ENCODE measurements at regions not wholly inside any gene's neighbourhood (a gene's known extent, or its start where the extent isn't known, plus 50 kb on each side); places are given as distances from the start of the nearest gene placed in this dataset.

- intact Hi-C loops (cut with DNase I), result no loop called here
- H3K27me3 ChIP-seq (replicated peaks; ENCODE audit: insufficient read depth), result no peaks in the 10 kb centered on the region
- no peak overlapping the region for H3K27ac ChIP-seq
- H3K4me1 ChIP-seq (replicated peaks), result no peaks in the 10 kb centered on the region
- no peak for TF ChIP-seq POLR2AphosphoS5 (IDR thresholded peaks at IDR 0.05)
- no peak for TF ChIP-seq POLR2A (IDR thresholded peaks at IDR 0.05)
- no peak for TF ChIP-seq CTCF (IDR thresholded peaks at IDR 0.05)
- WGBS, result 91% methylated on average over 1 of the region's 1 CpG
- no peak overlapping the region for H3K4me3 ChIP-seq
- no peak for DNase-seq (ENCODE audit: low spot score)
- no peaks in the 10 kb centered on the region for H3K9me3 ChIP-seq
- H3K36me3 ChIP-seq, result no peaks in the 10 kb centered on the region
Observed at GRCh38 chr6:152811785-152812184, 61.2 kb downstream of the VIP start.

DNA sequence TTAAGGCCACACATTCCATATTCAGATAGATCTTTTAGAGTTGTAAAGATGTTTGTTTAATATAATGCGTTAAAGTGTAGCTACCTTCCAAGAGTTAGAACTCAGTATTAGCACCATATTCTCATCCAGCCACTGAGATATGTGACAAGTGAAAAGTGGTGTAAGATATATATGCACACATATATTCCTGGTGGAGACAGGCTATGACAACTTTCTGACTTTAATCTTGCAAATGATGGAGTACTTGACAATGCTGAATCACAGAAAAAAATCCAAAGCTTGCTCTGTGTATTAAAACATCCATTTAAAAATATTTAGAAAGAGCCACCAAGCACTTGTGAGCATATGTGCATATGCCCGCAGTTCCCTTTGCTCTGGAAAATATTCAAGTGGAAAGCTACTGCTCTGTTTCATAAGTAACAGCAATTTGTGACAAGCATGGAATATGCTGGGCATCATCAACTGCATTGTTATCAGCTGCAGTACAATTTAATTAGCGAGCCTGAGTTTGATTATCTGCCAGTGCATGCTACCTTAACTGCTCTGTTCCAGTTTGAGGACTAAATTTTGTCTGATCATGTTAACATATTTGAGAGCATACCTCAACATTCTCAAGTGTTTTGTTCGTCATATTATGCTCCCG, 64.8 kb downstream of the VIP start:
- no peak for DNase-seq (ENCODE audit: low spot score)
- 90% methylated on average over 5 of the region's 5 CpGs for WGBS
- no peak overlapping the region for H3K27ac ChIP-seq
- no peak overlapping the region for H3K4me3 ChIP-seq
- TF ChIP-seq POLR2AphosphoS5 (IDR thresholded peaks at IDR 0.05) (no peak), CTCF (IDR thresholded peaks at IDR 0.05) (no peak), POLR2A (IDR thresholded peaks at IDR 0.05) (no peak)
- no peaks in the 10 kb centered on the region for H3K9me3 ChIP-seq
- H3K36me3 ChIP-seq, result no peaks in the 10 kb centered on the region
- H3K4me1 ChIP-seq (replicated peaks), result no peaks in the 10 kb centered on the region
- no peaks in the 10 kb centered on the region for H3K27me3 ChIP-seq (replicated peaks; ENCODE audit: insufficient read depth)
- intact Hi-C loops (cut with DNase I), result no loop called here

- no peak for TF ChIP-seq CTCF (IDR thresholded peaks at IDR 0.05)
- TF ChIP-seq POLR2AphosphoS5 (IDR thresholded peaks at IDR 0.05), result no peak
- no peak for TF ChIP-seq POLR2A (IDR thresholded peaks at IDR 0.05)
- no peak for DNase-seq (ENCODE audit: low spot score)
- 73% methylated on average over 3 of the region's 3 CpGs for WGBS
- no peak overlapping the region for H3K27ac ChIP-seq
- no peaks in the 10 kb centered on the region for H3K9me3 ChIP-seq
- no peaks in the 10 kb centered on the region for H3K36me3 ChIP-seq
- no peaks in the 10 kb centered on the region for H3K27me3 ChIP-seq (replicated peaks; ENCODE audit: insufficient read depth)
- intact Hi-C loops (cut with DNase I), result no loop called here
- H3K4me1 ChIP-seq (replicated peaks), result no peaks in the 10 kb centered on the region
- H3K4me3 ChIP-seq, result no peak overlapping the region
Observed at GRCh38 chr6:152816055-152816454, 65.5 kb downstream of the VIP start.

- no peak overlapping the region for H3K4me3 ChIP-seq
- no peak overlapping the region for H3K27ac ChIP-seq
- no peak for DNase-seq (ENCODE audit: low spot score)
- no peaks in the 10 kb centered on the region for H3K36me3 ChIP-seq
- no peaks in the 10 kb centered on the region for H3K27me3 ChIP-seq (replicated peaks; ENCODE audit: insufficient read depth)
- TF ChIP-seq POLR2AphosphoS5 (IDR thresholded peaks at IDR 0.05) (no peak), CTCF (IDR thresholded peaks at IDR 0.05) (no peak), POLR2A (IDR thresholded peaks at IDR 0.05) (no peak)
- intact Hi-C loops (cut with DNase I), result no loop called here
- 44% methylated on average over 4 of the region's 4 CpGs for WGBS
- H3K9me3 ChIP-seq, result no peaks in the 10 kb centered on the region
- H3K4me1 ChIP-seq (replicated peaks), result no peaks in the 10 kb centered on the region
Observed at GRCh38 chr6:152821525-152821924, 70.9 kb downstream of the VIP start.

DNA sequence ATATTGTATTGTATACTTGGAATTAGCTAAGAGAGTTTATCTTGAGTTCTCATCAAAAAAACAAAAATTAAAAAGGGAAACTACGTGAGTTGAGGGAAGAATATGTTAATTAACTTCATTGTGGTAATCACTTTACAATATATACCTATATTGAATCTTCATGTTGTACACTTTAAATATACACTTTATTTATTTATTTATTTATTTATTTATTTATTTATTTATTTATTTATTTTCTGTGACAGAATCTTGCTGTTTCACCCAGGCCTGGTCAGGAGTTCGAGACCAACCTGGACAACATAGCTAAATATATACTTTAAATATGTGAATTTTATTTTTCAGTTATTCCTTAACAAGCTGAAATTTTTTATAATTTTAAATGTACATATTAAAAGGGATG, 74.1 kb downstream of the VIP start:
- no peaks in the 10 kb centered on the region for H3K27me3 ChIP-seq (replicated peaks; ENCODE audit: insufficient read depth)

More for the DNA sequence above, 74.1 kb downstream of the VIP start:
- intact Hi-C loops (cut with DNase I), result no loop called here
- TF ChIP-seq CTCF (IDR thresholded peaks at IDR 0.05) (no peak), POLR2A (IDR thresholded peaks at IDR 0.05) (no peak), POLR2AphosphoS5 (IDR thresholded peaks at IDR 0.05) (no peak)
- Histone ChIP-seq H3K4me3 (no peak overlapping the region), H3K36me3 (no peaks in the 10 kb centered on the region), H3K9me3 (no peaks in the 10 kb centered on the region), H3K27ac (no peak overlapping the region), H3K4me1 (replicated peaks) (no peaks in the 10 kb centered on the region)
- DNase-seq (ENCODE audit: low spot score), result no peak
- WGBS, result 81% methylated on average over 2 of the region's 2 CpGs
